ENCODE measurements at regions not wholly inside any gene's neighbourhood (a gene's known extent, or its start where the extent isn't known, plus 50 kb on each side); places are given as distances from the start of the nearest gene placed in this dataset.

DNA sequence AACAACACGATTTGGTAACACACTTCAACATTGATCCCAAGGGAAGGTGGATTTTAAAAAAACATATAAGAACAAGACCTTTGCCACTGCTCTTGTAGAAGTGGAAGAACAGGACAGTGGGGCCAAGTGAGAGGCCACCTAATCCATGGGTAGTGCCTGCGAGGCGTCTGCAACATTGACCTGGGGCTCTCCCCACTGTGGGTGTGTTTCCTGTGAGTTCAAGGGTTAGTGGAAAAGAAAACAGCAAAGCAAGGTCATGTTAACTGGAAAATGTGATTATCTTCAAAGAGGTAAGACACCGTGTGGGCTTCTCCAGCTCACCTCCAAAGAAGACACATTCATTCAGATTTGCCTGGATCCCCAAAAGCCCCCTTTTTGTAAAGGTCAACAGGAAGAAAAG lies 327.0 kb downstream of the UQCRFS1 start:
- Histone ChIP-seq H3K4me1 (ENCODE audit: insufficient read depth, low read length, poor library complexity, severe bottlenecking) (no peaks in the 10 kb centered on the region), H3K9me3 (ENCODE audit: low read depth, low read length, poor library complexity, severe bottlenecking) (peaks cover 14% of the 10 kb centered on the region), H3K36me3 (ENCODE audit: insufficient read depth, low read length, poor library complexity, severe bottlenecking) (no peaks in the 10 kb centered on the region), H3K4me3 (ENCODE audit: low read depth, low read length, poor library complexity, severe bottlenecking) (no peak overlapping the region), H3K27me3 (replicated peaks; ENCODE audit: insufficient read depth, low read depth, low read length, poor library complexity) (no peaks in the 10 kb centered on the region), H3K27ac (ENCODE audit: low read depth, low read length, poor library complexity, severe bottlenecking) (no peak overlapping the region)
- CTCF ChIA-PET, result no interaction called here
- intact Hi-C loops (cut with micrococcal nuclease; ENCODE audit: unreplicated experiment), result no loop called here
- POLR2A ChIA-PET (ENCODE audit: low non-redundant PET), result no interaction called here
- BruUV-seq (replicated peaks), result no TSS peak
- TF ChIP-seq, protein P1, sequence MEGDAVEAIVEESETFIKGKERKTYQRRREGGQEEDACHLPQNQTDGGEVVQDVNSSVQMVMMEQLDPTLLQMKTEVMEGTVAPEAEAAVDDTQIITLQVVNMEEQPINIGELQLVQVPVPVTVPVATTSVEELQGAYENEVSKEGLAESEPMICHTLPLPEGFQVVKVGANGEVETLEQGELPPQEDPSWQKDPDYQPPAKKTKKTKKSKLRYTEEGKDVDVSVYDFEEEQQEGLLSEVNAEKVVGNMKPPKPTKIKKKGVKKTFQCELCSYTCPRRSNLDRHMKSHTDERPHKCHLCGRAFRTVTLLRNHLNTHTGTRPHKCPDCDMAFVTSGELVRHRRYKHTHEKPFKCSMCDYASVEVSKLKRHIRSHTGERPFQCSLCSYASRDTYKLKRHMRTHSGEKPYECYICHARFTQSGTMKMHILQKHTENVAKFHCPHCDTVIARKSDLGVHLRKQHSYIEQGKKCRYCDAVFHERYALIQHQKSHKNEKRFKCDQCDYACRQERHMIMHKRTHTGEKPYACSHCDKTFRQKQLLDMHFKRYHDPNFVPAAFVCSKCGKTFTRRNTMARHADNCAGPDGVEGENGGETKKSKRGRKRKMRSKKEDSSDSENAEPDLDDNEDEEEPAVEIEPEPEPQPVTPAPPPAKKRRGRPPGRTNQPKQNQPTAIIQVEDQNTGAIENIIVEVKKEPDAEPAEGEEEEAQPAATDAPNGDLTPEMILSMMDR (conservative IDR thresholded peaks at IDR 0.05; ENCODE audit: low read depth, low read length), result no peak
- TF ChIP-seq EZH2 (IDR thresholded peaks at IDR 0.05; ENCODE audit: borderline replicate concordance, low read depth, low read length, poor library complexity, severe bottlenecking), result no peak
- no peak for DNase-seq (ENCODE audit: low spot score)

DNA sequence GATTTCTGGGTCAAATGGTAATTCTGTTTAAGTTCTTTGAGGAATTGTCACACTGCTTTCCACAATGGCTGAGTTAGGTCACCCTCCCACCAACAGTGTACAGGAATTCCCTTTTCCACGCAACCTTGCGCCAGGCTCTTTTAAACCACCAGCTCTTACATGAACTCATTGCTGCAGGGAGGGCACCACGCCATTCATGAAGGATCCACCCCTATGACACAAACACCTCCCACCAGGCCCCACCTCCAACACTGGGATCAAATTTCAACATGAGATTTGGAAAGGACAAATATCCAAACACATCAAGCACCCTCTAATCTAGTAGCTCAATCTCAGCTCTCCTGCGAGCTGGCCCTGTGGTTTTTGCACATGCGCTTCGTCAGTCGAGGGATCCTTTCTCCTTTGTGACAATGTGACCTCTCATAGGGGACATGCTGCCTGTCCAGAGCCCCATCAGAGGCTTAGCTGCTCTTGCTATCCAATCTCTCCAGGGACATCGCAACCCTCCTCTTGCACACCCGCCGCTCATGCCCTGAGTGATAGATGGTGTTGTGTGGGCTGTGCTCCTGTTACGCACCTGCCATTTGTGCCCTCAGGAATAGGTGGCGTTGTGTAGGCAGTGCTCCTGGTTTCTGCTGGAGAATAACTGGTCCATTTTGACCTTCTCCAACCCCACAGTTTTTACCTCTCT lies 328.0 kb downstream of the UQCRFS1 start:
- no TSS peak for BruUV-seq (replicated peaks)
- no peak overlapping the region for H3K27ac ChIP-seq (ENCODE audit: low read depth, low read length, poor library complexity, severe bottlenecking)
- H3K36me3 ChIP-seq (ENCODE audit: insufficient read depth, low read length, poor library complexity, severe bottlenecking), result no peaks in the 10 kb centered on the region
- TF ChIP-seq EZH2 (IDR thresholded peaks at IDR 0.05; ENCODE audit: borderline replicate concordance, low read depth, low read length, poor library complexity, severe bottlenecking), result no peak
- TF ChIP-seq, protein P1 (conservative IDR thresholded peaks at IDR 0.05; ENCODE audit: low read depth, low read length), result no peak
- H3K4me1 ChIP-seq (ENCODE audit: insufficient read depth, low read length, poor library complexity, severe bottlenecking), result no peaks in the 10 kb centered on the region
- H3K27me3 ChIP-seq (replicated peaks; ENCODE audit: insufficient read depth, low read depth, low read length, poor library complexity), result no peaks in the 10 kb centered on the region
- POLR2A ChIA-PET (ENCODE audit: low non-redundant PET), result no interaction called here
- CTCF ChIA-PET, result no interaction called here
- intact Hi-C loops (cut with micrococcal nuclease; ENCODE audit: unreplicated experiment), result no loop called here
- H3K4me3 ChIP-seq (ENCODE audit: low read depth, low read length, poor library complexity, severe bottlenecking), result no peak overlapping the region
- no peak for DNase-seq (ENCODE audit: low spot score)
- H3K9me3 ChIP-seq (ENCODE audit: low read depth, low read length, poor library complexity, severe bottlenecking), result peaks cover 14% of the 10 kb centered on the region

DNA sequence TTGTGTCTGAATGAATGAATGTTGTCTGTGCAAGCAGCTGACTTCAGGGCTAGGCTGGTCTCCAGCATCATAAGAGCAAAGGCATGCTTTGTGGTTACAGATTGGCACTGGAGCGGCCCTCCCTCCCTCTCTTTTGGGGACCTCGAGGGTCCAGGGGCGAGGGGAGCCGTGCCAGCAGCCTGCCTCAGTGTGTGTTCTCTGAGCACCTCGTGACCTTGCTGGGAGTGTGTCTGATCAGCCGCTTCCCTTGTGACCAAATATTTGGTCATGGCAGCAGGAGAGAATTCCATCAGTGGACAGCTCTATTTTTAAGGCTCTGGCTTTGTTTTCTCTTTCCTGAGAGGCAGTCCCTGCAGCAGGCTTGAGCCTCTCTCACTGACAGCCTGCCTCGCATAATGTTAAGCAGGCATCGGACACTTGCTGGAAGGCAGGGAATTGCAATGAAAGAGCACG lies 329.7 kb downstream of the UQCRFS1 start:
- ChIA-PET POLR2A (ENCODE audit: low non-redundant PET) (no interaction called here), CTCF (no interaction called here)
- no peaks in the 10 kb centered on the region for H3K27me3 ChIP-seq (replicated peaks; ENCODE audit: insufficient read depth, low read depth, low read length, poor library complexity)
- BruUV-seq (replicated peaks), result no TSS peak
- intact Hi-C loops (cut with micrococcal nuclease; ENCODE audit: unreplicated experiment), result no loop called here
- TF ChIP-seq EZH2 (IDR thresholded peaks at IDR 0.05; ENCODE audit: borderline replicate concordance, low read depth, low read length, poor library complexity, severe bottlenecking), result no peak
- TF ChIP-seq, protein P1 (conservative IDR thresholded peaks at IDR 0.05; ENCODE audit: low read depth, low read length), result no peak
- H3K4me1 ChIP-seq (ENCODE audit: insufficient read depth, low read length, poor library complexity, severe bottlenecking), result no peaks in the 10 kb centered on the region
- H3K9me3 ChIP-seq (ENCODE audit: low read depth, low read length, poor library complexity, severe bottlenecking), result peaks cover 9% of the 10 kb centered on the region
- H3K27ac ChIP-seq (ENCODE audit: low read depth, low read length, poor library complexity, severe bottlenecking), result no peak overlapping the region
- DNase-seq (ENCODE audit: low spot score), result no peak
- no peaks in the 10 kb centered on the region for H3K36me3 ChIP-seq (ENCODE audit: insufficient read depth, low read length, poor library complexity, severe bottlenecking)
- no peak overlapping the region for H3K4me3 ChIP-seq (ENCODE audit: low read depth, low read length, poor library complexity, severe bottlenecking)
